Epithelial cell of prostate (primary cell): ENCODE measurements at regions not wholly inside any gene's neighbourhood (a gene's known extent, or its start where the extent isn't known, plus 50 kb on each side); places are given as distances from the start of the nearest gene placed in this dataset.

ENCODE experiments used
- DNase-seq: peaks from one replicate; pipeline ENCODE4 v3.0.0-alpha.2; 2011; ENCODE audit warnings: low read depth, low spot score
- H3K27ac ChIP-seq: fragments of 450-650 bp; 2 replicates; pipeline ENCODE4 v1.5.1; 2017; ENCODE audit warnings: mild to moderate bottlenecking

DNA sequence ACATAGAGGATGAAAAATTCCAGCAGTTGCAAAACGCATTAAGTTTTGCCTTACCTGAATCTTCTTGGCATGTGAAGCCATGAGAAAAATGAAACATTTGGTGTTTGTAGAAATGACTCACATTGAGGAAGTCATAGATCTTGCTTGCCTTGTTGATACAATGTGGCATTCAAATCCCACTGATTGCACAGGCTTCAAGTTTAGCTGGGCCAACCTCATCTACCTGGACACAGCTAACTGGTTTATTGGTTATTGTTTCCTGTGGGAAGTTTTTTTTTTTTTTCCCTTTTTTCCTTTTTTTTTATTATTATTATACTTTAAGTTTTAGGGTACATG lies 168.9 kb upstream of the C21orf91 start:
- H3K27ac ChIP-seq, result no peak overlapping the region
- peak; percentile 24 for DNase-seq

DNA sequence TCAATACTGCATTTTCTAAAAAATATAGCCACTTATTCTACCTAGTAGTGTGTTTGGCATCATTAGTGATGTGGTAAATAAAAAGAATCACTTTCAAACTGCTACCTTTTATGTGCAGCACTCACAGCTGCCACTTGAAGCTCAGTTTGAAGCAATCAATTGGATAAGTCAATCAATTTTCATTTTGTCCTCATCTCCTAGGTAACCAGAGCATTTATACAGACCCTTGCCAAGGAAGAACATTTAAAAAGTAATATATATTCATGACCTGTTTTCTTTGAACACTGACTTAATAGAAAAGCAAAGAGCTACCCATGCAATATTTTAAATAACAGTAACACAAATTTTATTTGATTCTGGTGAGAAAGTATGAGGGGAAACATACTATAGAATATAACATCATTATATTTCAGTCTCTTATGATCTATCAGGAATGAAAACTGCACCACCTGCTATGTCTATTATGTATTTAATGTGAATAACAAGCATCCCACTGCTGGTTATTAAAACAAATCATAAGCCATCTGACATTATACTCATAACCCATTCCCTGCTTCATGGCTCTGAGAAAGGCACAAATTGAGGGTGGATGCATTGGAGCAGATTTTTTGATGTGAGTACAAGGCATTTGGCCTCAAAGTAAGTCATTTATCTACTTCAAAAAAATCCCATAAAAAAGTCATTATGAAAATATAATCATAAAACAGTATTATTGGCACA lies 168.4 kb upstream of the C21orf91 start:
- no peak for DNase-seq

DNA sequence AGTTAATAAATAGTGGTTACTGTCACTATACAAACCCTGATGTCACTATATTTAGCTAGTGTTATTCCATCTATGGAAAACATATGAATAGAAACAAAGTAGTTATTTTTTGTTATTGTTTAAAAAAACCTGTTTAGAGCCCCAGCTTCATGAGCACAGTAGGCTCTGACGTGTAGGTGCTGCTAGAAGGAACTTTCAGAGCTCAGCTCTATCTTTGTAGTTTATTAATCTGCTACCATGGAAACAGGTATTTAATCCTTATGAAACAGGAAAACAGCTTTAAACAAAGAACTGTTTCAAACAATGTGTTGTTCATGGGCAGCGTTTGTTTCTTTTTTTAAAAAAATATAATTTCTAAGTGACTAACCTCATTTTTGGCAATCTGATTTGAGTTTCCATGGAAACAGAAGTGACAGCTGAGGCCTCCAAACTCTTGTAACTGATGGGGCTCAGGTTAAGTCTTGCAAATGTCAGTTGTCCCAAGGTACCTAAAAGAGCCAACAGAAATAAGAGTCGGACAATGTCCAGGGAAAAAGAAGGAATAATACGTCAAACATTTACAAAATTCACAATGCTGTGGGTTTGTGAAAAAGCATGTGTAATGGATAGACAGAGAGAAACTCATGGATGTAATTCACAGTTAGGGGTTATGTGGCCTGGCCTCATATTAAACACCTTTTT lies 162.0 kb upstream of the C21orf91 start:
- H3K27ac ChIP-seq, result no peak overlapping the region
- DNase-seq, result no peak

More for the DNA sequence above, 168.4 kb upstream of the C21orf91 start:
- no peak overlapping the region for H3K27ac ChIP-seq

DNA sequence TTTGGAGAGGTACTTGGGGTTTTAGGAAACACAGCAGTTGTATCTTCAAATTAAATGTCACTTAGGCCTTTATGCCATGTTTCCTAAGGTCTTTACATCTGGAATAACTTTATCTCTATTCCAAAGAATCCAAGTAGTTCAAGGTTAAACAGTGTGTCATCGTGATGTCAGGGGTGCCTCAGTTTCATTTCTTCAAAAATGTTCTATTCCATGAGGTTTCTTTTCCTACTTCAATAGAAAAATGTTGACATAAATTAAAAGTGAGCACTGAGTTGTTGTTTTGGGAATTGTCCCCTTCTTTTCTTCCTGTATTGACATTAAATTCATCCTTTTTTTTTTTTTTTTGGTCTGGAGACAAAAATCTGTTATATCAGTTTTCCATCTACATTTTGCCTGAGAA lies 160.6 kb upstream of the C21orf91 start:
- no peak overlapping the region for H3K27ac ChIP-seq
- DNase-seq, result no peak

DNA sequence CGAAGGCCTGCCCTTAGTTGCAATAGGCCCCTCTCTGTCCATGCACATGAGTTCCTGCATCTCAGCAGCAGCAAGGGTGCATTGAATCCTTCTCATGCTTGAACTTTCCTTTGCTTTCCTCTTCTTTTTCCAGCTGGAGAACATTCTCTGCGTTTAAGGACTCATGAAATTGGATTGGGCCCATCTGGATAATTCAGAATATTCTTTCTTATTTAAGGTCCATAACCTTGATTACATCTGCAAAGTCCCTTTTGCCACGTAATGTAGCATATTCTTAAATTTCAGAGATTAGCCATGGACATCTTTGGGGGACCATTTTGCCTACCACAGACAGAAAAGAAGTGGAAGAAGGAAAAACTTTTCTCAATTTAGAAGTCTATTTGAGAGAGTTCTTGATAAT lies 159.7 kb upstream of the C21orf91 start:
- H3K27ac ChIP-seq, result no peak overlapping the region
- no peak for DNase-seq

DNA sequence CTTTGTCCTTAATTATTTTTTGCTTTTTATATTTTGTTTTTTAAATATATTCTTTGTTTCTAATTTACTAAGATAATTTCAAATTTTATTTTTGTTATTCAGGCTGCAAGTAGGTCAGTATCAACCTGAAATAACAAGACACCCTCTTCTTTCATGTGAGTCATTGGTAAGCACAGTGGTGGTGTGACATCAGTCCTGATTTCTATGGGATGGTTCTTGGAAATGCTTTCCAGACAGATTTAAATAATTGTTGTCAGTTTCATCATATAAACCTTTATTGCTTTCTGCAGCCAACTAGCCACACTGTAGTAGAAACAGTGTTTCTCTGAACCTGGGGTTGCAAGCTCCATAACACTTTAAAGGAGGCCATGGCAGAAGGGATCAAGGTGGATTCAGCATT lies 157.5 kb upstream of the C21orf91 start:
- no peak for DNase-seq
- H3K27ac ChIP-seq, result no peak overlapping the region

DNA sequence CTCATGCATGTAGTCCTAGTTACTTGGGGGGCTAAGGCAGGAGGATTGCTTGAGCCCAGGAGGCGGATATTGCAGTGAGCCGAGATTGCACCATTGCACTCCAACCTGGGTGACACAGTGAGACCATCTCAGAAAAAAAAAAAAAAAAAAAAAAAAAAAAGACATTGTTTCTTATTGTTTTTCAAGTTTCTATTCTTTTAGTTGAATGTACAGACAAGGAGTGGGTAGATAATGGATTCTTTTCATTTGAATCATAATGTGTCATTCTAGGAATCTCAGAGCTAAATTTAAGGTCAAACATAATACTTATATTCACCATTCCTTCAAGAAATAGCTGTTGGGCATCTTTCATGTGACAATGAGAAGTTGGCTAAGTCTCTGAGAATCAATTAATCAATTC lies 157.0 kb upstream of the C21orf91 start:
- no peak overlapping the region for H3K27ac ChIP-seq
- no peak for DNase-seq

DNA sequence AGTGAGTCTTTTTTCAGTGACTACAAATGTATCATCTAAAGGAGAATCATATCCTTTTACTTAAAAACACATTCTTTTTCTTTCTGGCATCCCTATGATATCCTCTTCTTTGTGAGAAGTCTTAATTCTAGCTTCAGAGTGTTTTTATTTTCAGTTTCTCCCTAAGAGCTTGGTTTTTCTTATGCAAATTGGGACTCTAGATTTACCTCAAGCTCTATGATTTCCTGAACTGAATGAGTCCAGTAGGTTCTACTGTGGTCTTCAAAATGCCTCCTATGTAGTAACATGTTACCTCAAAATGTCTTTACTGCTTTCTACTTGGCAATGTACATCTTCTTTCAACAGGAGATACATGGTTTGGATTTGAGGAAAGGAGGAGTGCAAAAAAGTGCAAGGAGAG lies 148.2 kb upstream of the C21orf91 start:
- no peak overlapping the region for H3K27ac ChIP-seq
- DNase-seq, result no peak

DNA sequence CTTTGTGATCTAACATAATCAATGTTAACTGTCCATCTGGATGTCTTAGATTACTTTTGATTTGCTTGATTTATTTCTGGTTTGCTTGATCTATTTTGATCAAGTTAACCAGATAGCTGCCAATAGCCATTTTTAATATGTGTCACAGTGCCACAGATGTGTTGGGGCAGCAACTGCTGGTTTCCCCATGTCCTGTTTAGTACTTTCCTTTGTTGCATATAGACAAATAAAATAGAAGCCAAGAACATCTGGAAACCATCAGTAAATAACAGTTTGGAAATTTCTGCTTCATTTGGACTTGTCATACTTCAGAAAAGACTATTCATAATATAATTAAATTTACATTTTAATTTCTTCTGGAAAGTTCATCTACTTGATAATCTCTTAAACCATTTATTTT lies 145.6 kb upstream of the C21orf91 start:
- DNase-seq, result no peak
- H3K27ac ChIP-seq, result no peak overlapping the region

DNA sequence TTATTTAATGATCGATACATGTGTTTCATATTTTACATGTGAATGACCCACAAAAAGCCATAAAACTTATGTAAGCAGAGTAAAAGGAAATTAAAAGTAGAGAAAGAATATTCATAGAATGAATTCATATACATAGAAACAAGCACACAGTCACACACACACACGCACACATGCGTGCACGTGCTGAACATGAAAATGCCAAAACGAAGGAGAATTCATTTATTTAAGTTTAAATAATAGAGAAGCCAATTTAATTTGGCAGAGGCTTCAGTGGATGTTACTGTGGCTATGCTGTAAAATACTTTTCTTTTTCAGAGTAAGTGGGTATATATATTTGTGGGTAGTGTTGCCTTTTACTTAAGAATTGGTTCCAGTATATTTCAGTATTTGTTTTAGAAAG lies 145.0 kb upstream of the C21orf91 start:
- DNase-seq, result no peak
- no peak overlapping the region for H3K27ac ChIP-seq

DNA sequence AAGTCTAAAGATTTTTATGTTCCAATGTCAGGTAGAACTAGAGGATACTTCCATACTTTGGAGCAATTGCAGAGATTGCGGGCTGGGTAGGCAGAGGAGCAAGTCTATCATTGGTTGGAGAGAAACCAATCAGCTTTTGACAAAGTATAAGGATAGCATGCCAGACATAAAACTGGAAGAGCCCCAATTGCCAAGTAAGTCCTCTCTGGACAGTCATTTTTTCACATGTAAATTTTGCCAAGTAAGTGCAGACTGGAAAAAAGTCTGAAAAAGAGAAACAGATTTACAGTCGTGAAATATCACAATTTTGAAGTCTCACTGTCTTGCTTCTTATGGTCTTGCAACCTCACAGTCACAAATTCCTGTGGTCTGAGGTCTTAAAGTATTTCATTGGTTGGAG lies 131.4 kb upstream of the C21orf91 start:
- DNase-seq, result no peak
- no peak overlapping the region for H3K27ac ChIP-seq

DNA sequence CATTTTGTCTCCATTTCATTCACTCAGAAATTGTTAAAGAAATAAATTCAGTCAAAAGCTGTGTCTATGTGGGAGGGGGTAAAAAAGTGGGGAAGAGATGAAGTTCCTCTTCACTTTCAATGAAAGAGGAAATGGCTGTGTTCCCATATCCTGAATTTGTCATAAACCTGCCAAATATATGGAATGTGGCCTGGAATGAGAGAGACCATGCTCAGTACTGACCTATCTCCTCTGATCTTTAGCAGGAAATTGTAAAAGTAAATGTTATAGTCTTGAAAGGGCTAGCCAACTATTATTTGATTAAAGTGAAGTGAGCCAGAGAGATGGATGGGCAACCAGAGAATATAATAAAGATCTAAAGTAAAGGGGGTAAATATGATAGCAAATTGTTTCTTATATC lies 130.3 kb upstream of the C21orf91 start:
- H3K27ac ChIP-seq, result no peak overlapping the region
- no peak for DNase-seq

DNA sequence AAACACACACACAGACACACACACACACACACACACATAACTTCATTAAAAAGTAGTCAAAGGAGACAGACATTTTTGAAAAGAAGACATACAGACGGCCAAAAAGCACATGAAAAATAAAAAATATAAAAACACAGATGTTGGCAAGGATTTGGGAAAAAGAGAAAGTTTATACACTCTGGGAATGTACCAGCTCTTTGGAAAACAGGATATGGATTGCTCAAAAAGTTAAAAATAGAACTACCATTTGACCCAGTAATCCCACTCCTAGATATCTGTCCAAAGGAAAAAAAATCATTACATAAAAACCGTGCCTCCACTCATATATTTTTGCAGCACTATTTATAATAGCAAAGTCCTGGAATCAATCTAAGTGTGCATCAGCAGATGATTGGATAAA lies 128.4 kb upstream of the C21orf91 start:
- no peak for DNase-seq
- no peak overlapping the region for H3K27ac ChIP-seq

DNA sequence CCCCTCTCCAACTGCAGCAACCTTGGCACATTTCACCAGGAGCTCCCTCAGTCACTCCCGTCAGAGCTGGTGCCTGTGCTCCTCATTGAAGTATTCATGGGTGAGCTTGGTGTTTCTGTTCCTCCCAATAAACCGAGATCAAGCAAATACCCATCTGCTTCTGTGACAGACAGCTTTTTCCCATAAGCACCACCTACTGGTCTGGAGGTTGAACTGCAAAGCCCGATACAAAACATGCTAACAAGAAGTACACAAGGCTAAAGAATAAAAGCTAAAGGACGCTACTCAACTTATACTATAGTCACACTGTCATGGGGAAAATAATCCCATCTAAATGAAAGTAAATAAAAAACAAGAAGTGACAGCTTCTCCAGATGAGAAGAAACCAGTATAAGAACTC lies 111.9 kb upstream of the C21orf91 start:
- no peak overlapping the region for H3K27ac ChIP-seq
- no peak for DNase-seq

DNA sequence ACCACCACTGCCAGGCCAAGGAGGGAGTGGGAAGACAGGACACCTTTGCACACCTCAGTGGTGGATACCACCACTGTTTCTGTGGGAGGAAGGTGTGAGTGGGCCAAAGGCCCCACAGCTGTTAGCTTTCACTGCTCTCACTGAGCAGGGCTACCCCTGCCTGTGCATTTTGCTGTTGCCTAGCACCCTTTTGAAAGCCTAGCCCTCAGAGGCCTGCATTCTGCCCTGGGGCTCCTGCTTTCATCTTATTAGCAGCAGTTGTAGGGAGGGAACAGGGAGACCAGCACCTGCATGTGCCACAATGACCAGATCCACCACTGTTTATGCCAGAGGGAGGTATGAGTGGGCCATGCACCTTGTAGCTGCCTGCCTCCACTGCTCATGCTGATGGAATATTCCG lies 110.9 kb upstream of the C21orf91 start:
- H3K27ac ChIP-seq, result no peak overlapping the region
- DNase-seq, result no peak

DNA sequence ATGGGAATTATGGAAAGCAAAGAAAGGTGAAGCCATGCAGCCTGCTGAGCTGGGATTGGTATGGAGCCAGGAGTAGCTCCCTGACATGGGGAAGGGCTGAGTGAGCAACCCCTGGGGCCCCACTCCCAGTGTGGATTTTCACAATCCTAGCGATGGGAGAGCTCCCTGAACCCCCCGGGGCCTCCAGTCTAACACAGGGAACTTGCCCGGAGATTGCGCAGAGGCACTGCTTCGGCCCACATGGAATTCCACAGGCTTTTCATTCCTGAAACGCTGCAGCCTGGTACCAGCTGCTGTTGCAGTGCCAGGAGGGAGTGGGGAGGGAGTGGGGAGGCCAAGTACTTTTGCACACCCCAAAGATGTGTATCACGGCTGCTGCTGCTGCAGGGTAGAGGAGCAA lies 110.4 kb upstream of the C21orf91 start:
- no peak overlapping the region for H3K27ac ChIP-seq
- no peak for DNase-seq

DNA sequence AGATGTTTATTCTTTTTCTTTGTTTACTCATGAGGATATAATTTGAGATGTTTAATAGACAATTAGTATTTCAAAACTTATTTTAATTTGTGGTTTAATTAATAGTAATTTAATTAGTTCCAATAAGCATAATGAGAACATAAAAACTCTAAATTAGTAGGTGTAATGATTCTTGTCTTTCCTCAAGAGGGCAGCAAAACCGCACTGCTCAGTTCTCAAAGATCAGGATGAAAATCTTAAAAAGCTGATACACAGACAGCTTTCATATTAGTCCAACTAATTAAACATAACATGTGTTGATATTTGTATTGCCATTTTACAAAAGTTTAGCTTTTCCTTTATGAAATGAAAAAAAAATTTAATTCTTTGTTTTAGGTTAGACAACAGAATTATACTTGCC lies 106.7 kb upstream of the C21orf91 start:
- no peak for DNase-seq
- no peak overlapping the region for H3K27ac ChIP-seq

DNA sequence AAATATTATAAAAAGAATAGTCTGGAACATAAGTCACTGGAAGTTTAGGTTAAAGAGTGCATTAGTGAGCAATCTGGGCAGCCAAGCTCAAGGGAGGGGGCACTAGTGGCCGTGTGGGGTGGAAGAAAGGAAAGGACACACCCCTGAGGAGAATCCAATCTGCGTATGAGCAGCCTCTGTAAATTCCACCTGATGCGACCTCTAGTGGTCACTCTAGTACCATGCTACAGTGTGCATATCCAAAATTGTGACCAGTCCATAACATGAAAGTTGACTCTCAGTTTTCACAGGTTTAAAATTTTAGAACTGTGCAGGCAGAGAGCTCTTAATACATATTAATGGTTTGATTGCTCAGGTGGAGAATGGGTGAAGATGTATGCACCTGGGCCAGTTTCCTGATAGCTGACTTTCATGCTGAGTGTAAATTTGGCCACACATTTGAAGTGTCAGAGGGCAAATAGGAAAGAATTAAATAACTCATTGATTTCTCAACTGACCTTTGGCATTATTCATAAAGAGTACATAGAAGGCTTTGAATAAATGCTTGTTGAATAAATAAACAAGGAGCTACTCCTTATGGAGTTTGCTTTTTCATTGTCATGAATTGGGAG lies 105.9 kb upstream of the C21orf91 start:
- DNase-seq, result no peak
- no peak overlapping the region for H3K27ac ChIP-seq

DNA sequence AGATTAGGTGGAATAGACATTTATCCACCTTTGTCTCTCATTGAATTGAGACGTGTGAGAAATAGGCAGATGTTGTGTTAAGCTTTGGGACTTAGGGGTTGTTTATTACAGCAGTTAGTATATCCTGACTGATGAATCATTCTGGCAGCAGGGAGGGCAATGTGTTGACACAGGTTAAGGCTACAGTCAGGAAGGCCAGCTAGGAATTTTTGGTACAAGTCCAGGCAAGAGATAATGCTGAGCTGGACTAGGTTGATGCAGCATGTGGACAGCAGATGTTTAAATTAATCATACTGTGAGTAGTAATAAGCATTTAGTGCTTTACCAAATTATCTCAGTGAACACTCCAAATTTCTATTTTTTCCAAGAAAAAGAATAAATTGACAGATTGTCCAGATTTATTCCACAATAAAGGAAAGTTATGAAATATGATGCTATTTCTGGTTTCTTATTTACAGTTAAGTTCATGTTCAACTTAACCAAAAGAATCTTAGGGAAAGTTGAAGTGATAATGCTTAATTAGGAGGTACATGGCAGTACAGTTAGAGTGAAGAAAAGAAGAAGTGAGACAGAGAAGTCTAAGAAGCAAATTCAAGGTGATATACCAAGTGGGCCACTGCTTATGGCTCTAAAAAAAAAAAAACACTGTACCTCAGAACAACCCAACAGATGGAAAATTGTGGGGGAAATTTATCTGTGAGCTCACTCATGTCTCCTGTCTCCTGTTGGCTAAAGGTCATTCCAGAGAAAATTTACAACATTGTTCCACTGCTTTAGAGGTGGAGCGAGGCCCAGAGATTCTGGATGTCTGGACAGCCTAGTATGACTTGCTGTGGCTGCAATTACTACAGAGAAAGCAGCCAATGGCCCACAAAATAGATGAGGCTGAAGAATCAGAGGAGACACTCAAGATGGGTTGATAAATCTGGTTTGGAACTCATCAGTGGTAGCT lies 102.7 kb upstream of the C21orf91 start:
- peak; percentile 95 for DNase-seq
- peak overlapping the region; percentile 51 for H3K27ac ChIP-seq

DNA sequence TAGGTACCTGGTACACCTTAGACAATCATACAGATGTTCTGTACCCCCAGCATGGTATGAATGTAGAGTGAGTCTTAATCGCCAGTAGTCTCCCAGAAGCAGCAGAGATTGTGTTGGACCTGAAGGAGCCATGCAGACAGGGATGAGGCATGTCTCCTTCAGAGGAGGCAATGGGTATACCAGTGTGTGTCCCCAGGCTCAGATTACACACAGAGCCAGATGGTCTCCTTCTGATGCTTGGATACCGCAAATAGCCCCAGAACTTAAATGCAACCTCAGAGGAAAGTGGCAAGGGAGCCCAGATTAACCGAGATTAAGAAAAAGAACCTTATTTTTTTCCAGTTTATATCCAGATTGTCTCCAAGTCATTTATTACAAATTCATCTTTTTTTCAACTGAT lies 96.8 kb upstream of the C21orf91 start:
- H3K27ac ChIP-seq, result no peak overlapping the region
- no peak for DNase-seq

DNA sequence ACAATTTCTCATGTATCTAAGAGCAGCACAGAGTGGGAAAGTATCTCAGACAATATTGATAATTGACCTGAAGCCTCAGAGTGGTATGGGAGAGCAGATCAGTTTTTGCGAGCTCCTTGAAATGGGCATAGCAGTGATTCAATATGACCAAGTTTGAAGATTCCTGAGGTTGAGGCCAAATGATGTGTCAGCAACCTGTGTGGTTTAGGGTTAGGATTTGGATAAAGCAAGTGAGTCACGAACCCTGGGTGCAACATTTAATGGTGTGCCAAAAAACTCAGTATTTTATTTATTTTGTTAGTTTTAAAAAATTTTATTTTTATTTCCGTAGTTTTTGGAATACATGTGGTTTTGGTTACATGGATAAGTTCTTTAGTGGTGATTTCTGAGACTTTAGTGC lies 92.5 kb upstream of the C21orf91 start:
- H3K27ac ChIP-seq, result no peak overlapping the region
- peak; percentile 46 for DNase-seq
